GM23338 (cell line): ENCODE measurements at regions not wholly inside any gene's neighbourhood (a gene's known extent, or its start where the extent isn't known, plus 50 kb on each side); places are given as distances from the start of the nearest gene placed in this dataset.
A peak's percentile ranks its signal among the peaks of the same experiment; 100 is the strongest.

Source experiments
- ATAC-seq: fragments of 200-7000 bp; cut with Tn5 transposase; 3 replicates; pipeline ENCODE4 v1.9.1; 2020
- DNase-seq: peaks from one replicate; pipeline ENCODE4 v3.0.0-alpha.2; 2015; ENCODE audit warnings: low spot score
- H2AFZ ChIP-seq: fragments of 200-600 bp; sonication (generic); 2 replicates; pipeline ENCODE4 v1.8.0; 2016; ENCODE audit warnings: antibody characterized with exemption, mild to moderate bottlenecking, moderate library complexity
- H3F3A ChIP-seq: fragments of 200-600 bp; sonication (generic); replicated peaks from 2 replicates; pipeline ENCODE4 v1.8.0; 2017; ENCODE audit warnings: antibody characterized with exemption, mixed run types, low read depth
- H3K27ac ChIP-seq: fragments of 200-600 bp; sonication (generic); 2 replicates; pipeline ENCODE4 v1.6.1; 2016; ENCODE audit warnings: low read depth
- H3K27me3 ChIP-seq: fragments of 200-600 bp; sonication (generic); 2 replicates; pipeline ENCODE4 v1.8.0; 2016; ENCODE audit warnings: mild to moderate bottlenecking, mixed run types, moderate library complexity; ENCODE audit not compliant: insufficient read depth
- H3K36me3 ChIP-seq: fragments of 200-600 bp; sonication (generic); 2 replicates; pipeline ENCODE4 v1.8.0; 2016; ENCODE audit warnings: mild to moderate bottlenecking; ENCODE audit not compliant: insufficient read depth
- H3K4me1 ChIP-seq: fragments of 200-600 bp; sonication (generic); 2 replicates; pipeline ENCODE4 v1.8.0; 2016; ENCODE audit warnings: mild to moderate bottlenecking, moderate library complexity; ENCODE audit not compliant: insufficient read depth
- H3K4me2 ChIP-seq: fragments of 200-600 bp; sonication (generic); 2 replicates; pipeline ENCODE4 v1.7.1; 2017; ENCODE audit warnings: mixed run types
- H3K4me3 ChIP-seq: fragments of 200-600 bp; sonication (generic); 2 replicates; pipeline ENCODE4 v1.6.1; 2016; ENCODE audit warnings: mixed run types
- H3K79me2 ChIP-seq: fragments of 200-600 bp; sonication (generic); replicated peaks from 2 replicates; pipeline ENCODE4 v1.8.0; 2017; ENCODE audit warnings: mild to moderate bottlenecking; ENCODE audit not compliant: insufficient read depth
- H3K9me2 ChIP-seq: fragments of 200-600 bp; sonication (generic); 2 replicates; pipeline ENCODE4 v1.8.0; 2017; ENCODE audit not compliant: insufficient read depth
- H4K20me1 ChIP-seq: fragments of 200-600 bp; sonication (generic); replicated peaks from 2 replicates; pipeline ENCODE4 v1.8.0; 2017; ENCODE audit warnings: mild to moderate bottlenecking; ENCODE audit not compliant: insufficient read depth
- H3K27ac Mint-ChIP-seq: 2 replicates; pipeline ENCODE4 v1.8.0; 2020; ENCODE audit warnings: inconsistent platforms, mild to moderate bottlenecking, moderate library complexity, mixed read lengths
- H3K27me3 Mint-ChIP-seq: 3 replicates; pipeline ENCODE4 v1.8.0; 2022; ENCODE audit warnings: low read depth, mild to moderate bottlenecking, moderate library complexity, mixed read lengths, inconsistent platforms; ENCODE audit not compliant: insufficient read depth, poor library complexity
- H3K36me3 Mint-ChIP-seq: 3 replicates; pipeline ENCODE4 v1.8.0; 2021; ENCODE audit warnings: low read depth, mild to moderate bottlenecking, inconsistent platforms, moderate library complexity, mixed read lengths
- H3K4me1 Mint-ChIP-seq: 3 replicates; pipeline ENCODE4 v1.8.0; 2020; ENCODE audit warnings: mild to moderate bottlenecking, inconsistent platforms, mixed read lengths
- H3K4me3 Mint-ChIP-seq: 3 replicates; pipeline ENCODE4 v1.8.0; 2021; ENCODE audit warnings: moderate library complexity, mild to moderate bottlenecking, inconsistent platforms, mixed read lengths
- H3K9me3 Mint-ChIP-seq: 3 replicates; pipeline ENCODE4 v1.8.0; 2020; ENCODE audit warnings: moderate library complexity, mild to moderate bottlenecking, inconsistent platforms, mixed read lengths
- CREB1 ChIP-seq: fragments of 250-450 bp; sonication (Bioruptor Pico); IDR thresholded peaks from 2 replicates; pipeline ENCODE4 v1.5.0; 2020; ENCODE audit warnings: low read depth, mild to moderate bottlenecking, moderate library complexity
- CTCF ChIP-seq, 2 experiments: fragments of 200-600 bp in 1 of 2; sonication (generic) in 1 of 2; conservative IDR thresholded peaks; 2 replicates each; pipeline versions ENCODE4 v1.5.1 to v1.6.1; 2016 to 2017; ENCODE audit warnings: antibody characterized with exemption in 2 of 2, low read depth in 2 of 2, mild to moderate bottlenecking in 2 of 2, moderate library complexity in 1 of 2
- ETS1 ChIP-seq: IDR thresholded peaks from 2 replicates; pipeline ENCODE4 v1.6.1; 2016; ENCODE audit warnings: antibody characterized with exemption
- EZH2 ChIP-seq: fragments of 200-600 bp; sonication (generic); IDR thresholded peaks from one replicate; pipeline ENCODE4 v1.8.0; 2017; ENCODE audit warnings: antibody characterized with exemption, mild to moderate bottlenecking, low read depth; ENCODE audit not compliant: unreplicated experiment
- EZH2phosphoT487 ChIP-seq: fragments of 200-600 bp; sonication (generic); IDR thresholded peaks from one replicate; pipeline ENCODE4 v1.8.1; 2018; ENCODE audit warnings: antibody characterized with exemption; ENCODE audit not compliant: unreplicated experiment
- JUNB ChIP-seq: IDR thresholded peaks from one replicate; pipeline ENCODE4 v1.6.1; 2016; ENCODE audit warnings: antibody characterized with exemption; ENCODE audit not compliant: unreplicated experiment
- NANOG ChIP-seq: IDR thresholded peaks from 2 replicates; pipeline ENCODE4 v1.6.1; 2016; ENCODE audit warnings: antibody characterized with exemption, borderline replicate concordance
- POLR2AphosphoS5 ChIP-seq: IDR thresholded peaks from 2 replicates; pipeline ENCODE4 v1.6.1; 2016; ENCODE audit warnings: antibody characterized with exemption, low read depth
- REST ChIP-seq: IDR thresholded peaks from one replicate; pipeline ENCODE4 v1.6.1; 2018; ENCODE audit warnings: antibody characterized with exemption; ENCODE audit not compliant: unreplicated experiment
- STAT1 ChIP-seq: IDR thresholded peaks from one replicate; pipeline ENCODE4 v1.6.1; 2016; ENCODE audit warnings: antibody characterized with exemption; ENCODE audit not compliant: unreplicated experiment
- ZNF114 ChIP-seq: fragments of 250-450 bp; sonication (Bioruptor Pico); IDR thresholded peaks from 2 replicates; pipeline ENCODE4 v1.5.0; 2020; ENCODE audit warnings: mild to moderate bottlenecking, moderate library complexity
- ZNF331 ChIP-seq: fragments of 250-450 bp; sonication (Bioruptor Pico); IDR thresholded peaks from 2 replicates; pipeline ENCODE4 v1.5.0; 2020; ENCODE audit warnings: low read depth, mild to moderate bottlenecking, moderate library complexity
- ZNF462 ChIP-seq: fragments of 250-450 bp; sonication (Bioruptor Pico); IDR thresholded peaks from 2 replicates; pipeline ENCODE4 v1.5.0; 2020; ENCODE audit warnings: mild to moderate bottlenecking, moderate library complexity

- no peaks in the 10 kb centered on the region for H3K27me3 ChIP-seq
- Mint-ChIP-seq H3K27ac (no peak overlapping the region), H3K36me3 (no peaks in the 10 kb centered on the region), H3K4me3 (no peak overlapping the region), H3K4me1 (peaks cover 15% of the 10 kb centered on the region), H3K27me3 (peaks cover 1% of the 10 kb centered on the region), H3K9me3 (no peaks in the 10 kb centered on the region)
- DNase-seq (peak; percentile 12), ATAC-seq (peak; percentile 32; the same call in 2 of the 3 replicates)
- H3K9me2 ChIP-seq = no peaks in the 10 kb centered on the region
- no peak overlapping the region for H2AFZ ChIP-seq
- H3K4me3 ChIP-seq = no peak overlapping the region
- H3K4me2 ChIP-seq = no peak overlapping the region
- no peak for TF ChIP-seq STAT1
- TF ChIP-seq ZNF331 (CRISPR knock-in tag) = no peak
- no peak for TF ChIP-seq JUNB
- TF ChIP-seq ZNF462 = no peak
- no peak for TF ChIP-seq POLR2AphosphoS5
- TF ChIP-seq ZNF114 = no peak
- no peak for TF ChIP-seq NANOG
- TF ChIP-seq EZH2 = no peak
- no peak for TF ChIP-seq CTCF (conservative IDR thresholded peaks at IDR 0.05; ENCODE audit: low read depth in 2 of 2)
- TF ChIP-seq ETS1 = no peak
- TF ChIP-seq CREB1 (CRISPR knock-in tag) = no peak
- TF ChIP-seq EZH2phosphoT487 = no peak
- no peak for TF ChIP-seq REST
- no peaks in the 10 kb centered on the region for H3K36me3 ChIP-seq
- no peaks in the 10 kb centered on the region for H3F3A ChIP-seq
- no peaks in the 10 kb centered on the region for H4K20me1 ChIP-seq
- H3K27ac ChIP-seq = no peak overlapping the region
- H3K4me1 ChIP-seq = peaks cover 8% of the 10 kb centered on the region; the same call in 1 of the 2 replicates
- no peaks in the 10 kb centered on the region for H3K79me2 ChIP-seq
Measured at GRCh38 chr1:66444438-66445265, 89.3 kb upstream of the SGIP1 start.
